ENCODE measurements at regions not wholly inside any gene's neighbourhood (a gene's known extent, or its start where the extent isn't known, plus 50 kb on each side); places are given as distances from the start of the nearest gene placed in this dataset.

DNA sequence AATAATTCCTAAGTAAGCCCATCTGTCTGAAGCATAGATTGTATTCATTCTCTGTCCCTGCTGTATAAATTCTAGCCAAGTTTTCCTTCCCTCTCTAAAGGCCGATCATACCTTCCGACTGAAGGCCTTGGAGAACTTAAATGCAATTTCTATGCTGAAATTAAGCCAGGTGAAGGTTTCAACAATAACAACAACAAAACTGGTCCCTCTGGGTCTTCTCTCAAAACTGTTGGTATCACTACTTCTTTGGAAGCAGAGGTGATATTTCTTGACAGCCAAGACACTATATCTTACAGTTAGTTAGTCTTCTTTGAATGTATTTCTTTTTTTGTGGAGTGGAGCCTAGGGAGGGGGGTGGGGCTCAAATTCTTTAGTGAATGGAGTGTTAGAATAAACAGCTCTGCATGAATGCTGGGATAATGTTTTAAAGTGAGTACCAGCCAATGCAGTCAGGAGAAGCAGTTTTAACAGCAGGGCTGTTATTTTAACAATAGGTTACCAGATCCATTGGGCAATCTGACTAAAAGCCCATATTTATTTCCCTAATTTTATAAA is 508.9 kb downstream of the EBF1 start:
- TF ChIP-seq, protein P1, sequence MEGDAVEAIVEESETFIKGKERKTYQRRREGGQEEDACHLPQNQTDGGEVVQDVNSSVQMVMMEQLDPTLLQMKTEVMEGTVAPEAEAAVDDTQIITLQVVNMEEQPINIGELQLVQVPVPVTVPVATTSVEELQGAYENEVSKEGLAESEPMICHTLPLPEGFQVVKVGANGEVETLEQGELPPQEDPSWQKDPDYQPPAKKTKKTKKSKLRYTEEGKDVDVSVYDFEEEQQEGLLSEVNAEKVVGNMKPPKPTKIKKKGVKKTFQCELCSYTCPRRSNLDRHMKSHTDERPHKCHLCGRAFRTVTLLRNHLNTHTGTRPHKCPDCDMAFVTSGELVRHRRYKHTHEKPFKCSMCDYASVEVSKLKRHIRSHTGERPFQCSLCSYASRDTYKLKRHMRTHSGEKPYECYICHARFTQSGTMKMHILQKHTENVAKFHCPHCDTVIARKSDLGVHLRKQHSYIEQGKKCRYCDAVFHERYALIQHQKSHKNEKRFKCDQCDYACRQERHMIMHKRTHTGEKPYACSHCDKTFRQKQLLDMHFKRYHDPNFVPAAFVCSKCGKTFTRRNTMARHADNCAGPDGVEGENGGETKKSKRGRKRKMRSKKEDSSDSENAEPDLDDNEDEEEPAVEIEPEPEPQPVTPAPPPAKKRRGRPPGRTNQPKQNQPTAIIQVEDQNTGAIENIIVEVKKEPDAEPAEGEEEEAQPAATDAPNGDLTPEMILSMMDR (IDR thresholded peaks at IDR 0.05), result no peak
- no peak for TF ChIP-seq POLR2A (IDR thresholded peaks at IDR 0.05)
